ENCODE measurements at regions not wholly inside any gene's neighbourhood (a gene's known extent, or its start where the extent isn't known, plus 50 kb on each side); places are given as distances from the start of the nearest gene placed in this dataset.
"Not testable (repeated sequence)": the region's sequence is repeated elsewhere in the genome, so short reads cannot be mapped to it uniquely, and the experiment has no call there.

DNA sequence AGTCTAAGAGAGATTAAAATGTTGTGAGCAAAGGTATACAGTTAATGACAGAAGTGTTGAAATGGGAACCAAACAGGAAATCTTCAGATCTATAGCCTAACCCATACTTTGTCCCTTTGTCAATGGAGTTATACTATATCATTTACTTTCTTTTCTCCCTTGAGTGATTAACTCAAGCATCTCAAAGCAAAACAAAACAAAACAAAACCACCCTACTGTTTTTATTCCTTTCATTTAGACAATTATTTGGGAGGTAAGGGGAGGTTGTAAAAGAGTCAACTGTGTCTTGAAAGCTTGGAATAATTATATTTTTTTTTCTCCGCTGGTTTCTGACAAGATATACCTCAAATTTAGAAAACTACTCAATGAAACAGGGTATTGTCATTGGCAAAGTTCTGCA is 139.8 kb upstream of the HMGN3 start:
- intact Hi-C loops (cut with DNase I; ENCODE audit: low total_unique reads): no loop called here
- TF ChIP-seq POLR2AphosphoS5 (IDR thresholded peaks at IDR 0.05) (no peak), POLR2A (IDR thresholded peaks at IDR 0.05) (no peak), CTCF (IDR thresholded peaks at IDR 0.05) (no peak)
- Histone ChIP-seq H3K4me3 (no peak overlapping the region), H3K4me1 (no peaks in the 10 kb centered on the region), H3K9me3 (peaks cover 3 to 12% of the 10 kb centered on the region in 2 donors), H3K27me3 (no peaks in the 10 kb centered on the region), H3K27ac (no peak overlapping the region), H3K36me3 (no peaks in the 10 kb centered on the region)
- DNase-seq (ENCODE audit: low spot score in 2 of 2): no peak

DNA sequence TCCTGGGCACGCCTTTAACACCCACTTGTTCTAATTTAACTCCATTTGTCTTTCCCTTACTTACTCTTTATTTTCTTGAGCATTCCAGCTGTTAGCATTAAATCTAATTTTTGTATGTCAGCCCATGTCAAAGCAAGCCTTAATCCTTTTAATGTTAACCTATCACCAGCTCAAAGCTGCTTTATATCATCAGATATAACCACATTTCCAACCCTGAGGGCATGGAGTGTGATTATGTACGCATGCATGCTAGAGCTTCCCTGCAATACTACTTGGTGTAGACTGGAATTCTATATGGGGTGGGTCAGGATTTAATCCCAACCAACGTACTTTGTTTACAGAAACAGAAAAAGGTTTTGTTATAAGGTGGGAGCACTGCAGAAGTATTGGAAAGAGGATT is 139.4 kb upstream of the HMGN3 start:
- TF ChIP-seq POLR2AphosphoS5 (IDR thresholded peaks at IDR 0.05) (no peak), CTCF (IDR thresholded peaks at IDR 0.05) (no peak), POLR2A (IDR thresholded peaks at IDR 0.05) (no peak)
- intact Hi-C loops (cut with DNase I; ENCODE audit: low total_unique reads): no loop called here
- peaks cover 3 to 14% of the 10 kb centered on the region in 2 donors for H3K9me3 ChIP-seq
- no peaks in the 10 kb centered on the region for H3K36me3 ChIP-seq
- no peak overlapping the region for H3K27ac ChIP-seq
- no peak for DNase-seq (ENCODE audit: low spot score in 2 of 2)
- H3K4me1 ChIP-seq: no peaks in the 10 kb centered on the region
- H3K4me3 ChIP-seq: no peak overlapping the region
- no peaks in the 10 kb centered on the region for H3K27me3 ChIP-seq

DNA sequence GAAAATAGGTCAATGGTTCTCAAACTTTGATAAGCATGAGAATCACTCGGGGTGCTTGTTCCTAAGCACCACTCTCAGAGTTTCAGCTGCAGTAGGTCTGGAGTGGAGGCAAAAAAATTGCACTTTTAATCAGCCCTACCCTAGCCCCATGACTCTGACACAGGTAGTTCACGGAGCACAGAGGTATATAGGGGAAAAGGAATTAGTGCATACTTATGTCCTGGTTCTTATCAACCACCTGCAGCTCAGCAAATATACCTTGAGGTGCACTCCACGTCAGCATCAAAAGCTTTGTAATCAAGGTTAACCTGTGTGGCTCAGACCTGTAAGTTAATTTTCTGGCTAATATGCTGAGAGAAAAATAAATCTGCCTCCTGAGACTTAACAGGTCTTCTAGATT is 138.8 kb upstream of the HMGN3 start:
- peaks cover 9 to 21% of the 10 kb centered on the region in 2 donors for H3K9me3 ChIP-seq
- H3K4me3 ChIP-seq: no peak overlapping the region
- no peaks in the 10 kb centered on the region for H3K27me3 ChIP-seq
- intact Hi-C loops (cut with DNase I; ENCODE audit: low total_unique reads): no loop called here
- H3K4me1 ChIP-seq: no peaks in the 10 kb centered on the region
- TF ChIP-seq POLR2A (IDR thresholded peaks at IDR 0.05) (no peak), CTCF (IDR thresholded peaks at IDR 0.05) (no peak)
- no peaks in the 10 kb centered on the region for H3K36me3 ChIP-seq
- no peak overlapping the region for H3K27ac ChIP-seq
- no peak for DNase-seq (ENCODE audit: low spot score in 2 of 2)

GRCh38 chr6:79372757-79373156 is 138.3 kb upstream of the HMGN3 start:
- Histone ChIP-seq H3K27me3 (no peaks in the 10 kb centered on the region), H3K36me3 (no peaks in the 10 kb centered on the region), H3K27ac (no peak overlapping the region), H3K4me3 (no peak overlapping the region), H3K9me3 (peaks cover 10 to 24% of the 10 kb centered on the region in 2 donors), H3K4me1 (no peaks in the 10 kb centered on the region)
- TF ChIP-seq POLR2AphosphoS5 (IDR thresholded peaks at IDR 0.05) (no peak), POLR2A (IDR thresholded peaks at IDR 0.05) (no peak), CTCF (IDR thresholded peaks at IDR 0.05) (no peak)
- DNase-seq (ENCODE audit: low spot score in 2 of 2): no peak
- intact Hi-C loops (cut with DNase I; ENCODE audit: low total_unique reads): no loop called here

DNA sequence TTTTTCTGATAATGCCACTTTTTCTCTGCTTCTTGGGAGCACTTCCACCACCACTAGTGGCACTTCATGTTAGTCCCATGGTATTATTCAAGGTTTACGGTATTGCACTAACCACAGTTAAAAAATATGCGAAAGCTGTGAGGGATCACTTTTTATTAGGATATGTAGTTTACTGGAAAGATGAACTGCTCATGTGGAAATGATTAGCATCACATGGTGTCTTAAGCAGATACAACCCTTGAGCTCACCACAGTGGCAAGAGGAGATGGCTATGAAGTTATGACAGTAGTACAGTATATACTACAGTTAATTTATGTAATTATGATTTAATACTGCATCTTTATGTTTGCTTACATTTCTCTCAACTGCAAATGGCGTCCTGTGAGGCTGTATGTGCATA is 134.5 kb upstream of the HMGN3 start:
- intact Hi-C loops (cut with DNase I; ENCODE audit: low total_unique reads): no loop called here
- H3K4me1 ChIP-seq: no peaks in the 10 kb centered on the region
- DNase-seq (ENCODE audit: low spot score in 2 of 2): no peak

DNA sequence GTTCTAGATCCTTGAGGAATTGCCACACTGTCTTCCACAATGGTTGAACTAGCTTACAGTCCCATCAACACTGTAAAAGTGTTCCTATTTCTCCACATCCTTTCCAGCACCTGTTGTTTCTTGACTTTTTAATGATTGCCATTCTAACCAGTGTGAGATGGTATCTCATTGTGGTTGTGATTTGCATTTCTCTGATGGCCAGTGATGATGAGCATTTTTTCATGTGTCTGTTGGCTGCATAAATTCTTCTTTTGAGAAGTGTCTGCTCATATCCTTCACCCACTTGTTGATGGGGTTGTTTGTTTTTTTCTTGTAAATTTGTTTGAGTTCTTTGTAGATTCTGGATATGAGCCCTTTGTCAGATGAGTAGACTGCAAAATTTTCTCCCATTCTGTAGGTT is 129.0 kb upstream of the HMGN3 start:
- H3K27ac ChIP-seq; intact Hi-C loops (cut with DNase I; ENCODE audit: low total_unique reads); H3K4me3 ChIP-seq; H3K36me3 ChIP-seq; H3K27me3 ChIP-seq; H3K4me1 ChIP-seq; DNase-seq (ENCODE audit: low spot score in 2 of 2): not testable (repeated sequence)
- peaks cover 10 to 37% of the 10 kb centered on the region in 2 donors for H3K9me3 ChIP-seq

More for the DNA sequence above, 134.5 kb upstream of the HMGN3 start:
- no peaks in the 10 kb centered on the region for H3K36me3 ChIP-seq
- no peak overlapping the region for H3K4me3 ChIP-seq
- no peak overlapping the region for H3K27ac ChIP-seq
- peaks cover 10 to 34% of the 10 kb centered on the region in 2 donors for H3K9me3 ChIP-seq
- H3K27me3 ChIP-seq: no peaks in the 10 kb centered on the region
- TF ChIP-seq POLR2AphosphoS5 (IDR thresholded peaks at IDR 0.05) (no peak), POLR2A (IDR thresholded peaks at IDR 0.05) (no peak), CTCF (IDR thresholded peaks at IDR 0.05) (no peak)

DNA sequence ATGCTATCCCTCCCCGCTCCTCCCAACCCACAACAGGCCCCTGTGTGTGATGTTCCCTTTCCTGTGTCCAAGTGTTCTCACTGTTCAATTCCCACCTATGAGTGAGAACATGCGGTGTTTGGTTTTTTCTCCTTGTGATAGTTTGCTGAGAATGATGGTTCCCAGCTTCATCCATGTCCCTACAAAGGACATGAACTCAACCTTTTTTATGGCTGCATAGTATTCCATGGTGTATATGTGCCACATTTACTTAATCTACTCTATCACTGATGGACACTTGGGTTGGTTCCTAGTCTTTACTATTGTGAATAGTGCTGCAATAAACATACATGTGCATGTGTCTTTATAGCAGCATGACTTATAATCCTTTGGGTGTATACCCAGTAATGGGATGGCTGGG is 126.6 kb upstream of the HMGN3 start:
- H3K27ac ChIP-seq; DNase-seq (ENCODE audit: low spot score in 2 of 2); intact Hi-C loops (cut with DNase I; ENCODE audit: low total_unique reads); H3K27me3 ChIP-seq; H3K4me1 ChIP-seq; H3K36me3 ChIP-seq; H3K4me3 ChIP-seq: not testable (repeated sequence)
- H3K9me3 ChIP-seq: peaks cover 6 to 25% of the 10 kb centered on the region in 2 donors

Data from breast epithelium (tissue), 4 donors.